OCI-M1 (cell line): ENCODE measurements at regions not wholly inside any gene's neighbourhood (a gene's known extent, or its start where the extent isn't known, plus 50 kb on each side); places are given as distances from the start of the nearest gene placed in this dataset.
"Not testable (repeated sequence)": the region's sequence is repeated elsewhere in the genome, so short reads cannot be mapped to it uniquely, and the experiment has no call there.

Source experiments
- DNase-seq: peaks from one replicate; lab custom pipeline; 2025; lab: John Stamatoyannopoulos, UW

GRCh38 chr6:120804612-120805011, 529.7 kb downstream of the TBC1D32 start:
- no peak for DNase-seq

GRCh38 chr6:120786682-120787081, 547.6 kb downstream of the TBC1D32 start:
- no peak for DNase-seq

- DNase-seq: no peak
These were observed 548.0 kb downstream of the TBC1D32 start for GRCh38 chr6:120786256-120786655.

GRCh38 chr6:120785459-120786086, 548.7 kb downstream of the TBC1D32 start:
- DNase-seq: no peak

GRCh38 chr6:120779441-120779840, 554.8 kb downstream of the TBC1D32 start:
- no peak for DNase-seq

GRCh38 chr6:120775698-120776097, 558.6 kb downstream of the TBC1D32 start:
- no peak for DNase-seq

- DNase-seq: no peak
These were observed 560.0 kb downstream of the TBC1D32 start for GRCh38 chr6:120774275-120774674.

GRCh38 chr6:120771019-120771418, 563.3 kb downstream of the TBC1D32 start:
- no peak for DNase-seq

GRCh38 chr6:120764312-120764711, 570.0 kb downstream of the TBC1D32 start:
- DNase-seq: peak; percentile 7

GRCh38 chr6:120759570-120759969, 574.7 kb downstream of the TBC1D32 start:
- no peak for DNase-seq

- not testable (repeated sequence) for DNase-seq
These were observed 585.7 kb downstream of the TBC1D32 start for GRCh38 chr6:120748574-120748973.

- DNase-seq: no peak
These were observed 597.5 kb downstream of the TBC1D32 start for GRCh38 chr6:120736740-120737139.

GRCh38 chr6:120735641-120736040, 598.6 kb downstream of the TBC1D32 start:
- no peak for DNase-seq

GRCh38 chr6:120711255-120711654, 623.0 kb downstream of the TBC1D32 start:
- DNase-seq: no peak

GRCh38 chr6:120700001-120700400, 634.3 kb downstream of the TBC1D32 start:
- DNase-seq: no peak

GRCh38 chr6:120686492-120686891, 647.8 kb downstream of the TBC1D32 start:
- no peak for DNase-seq

- DNase-seq: no peak
These were observed 652.1 kb downstream of the TBC1D32 start for GRCh38 chr6:120682145-120682544.

GRCh38 chr6:120681204-120681603, 653.1 kb downstream of the TBC1D32 start:
- DNase-seq: peak; percentile 44

GRCh38 chr6:120675886-120676285, 658.4 kb downstream of the TBC1D32 start:
- peak; percentile 28 for DNase-seq

GRCh38 chr6:120671519-120671918, 662.8 kb downstream of the TBC1D32 start:
- DNase-seq: peak; percentile 23

- no peak for DNase-seq
These were observed 681.8 kb downstream of the TBC1D32 start for GRCh38 chr6:120652506-120652905.

- no peak for DNase-seq
These were observed 685.6 kb downstream of the TBC1D32 start for GRCh38 chr6:120648713-120649112.

- DNase-seq: no peak
These were observed 688.2 kb downstream of the TBC1D32 start for GRCh38 chr6:120646101-120646500.

- no peak for DNase-seq
These were observed 701.3 kb downstream of the TBC1D32 start for GRCh38 chr6:120632975-120633374.
